ENCODE measurements at regions not wholly inside any gene's neighbourhood (a gene's known extent, or its start where the extent isn't known, plus 50 kb on each side); places are given as distances from the start of the nearest gene placed in this dataset.
"Not testable (repeated sequence)": the region's sequence is repeated elsewhere in the genome, so short reads cannot be mapped to it uniquely, and the experiment has no call there.

GRCh38 chr14:105856676-105857219 is 330.4 kb downstream of the TMEM121 start:
- ATAC-seq = no peak
- H3K27ac Mint-ChIP-seq = peak overlapping the region; percentile 92
- no peaks in the 10 kb centered on the region for H3K9me3 Mint-ChIP-seq (ENCODE audit: insufficient read depth)
- H3K4me1 Mint-ChIP-seq (ENCODE audit: low read depth) = peaks cover 65% of the 10 kb centered on the region
- ChIA-PET CTCF (interaction anchor here (1.0 to 1.5 kb wide), 3 partner anchors 75 to 145 kb away, joined by 3 to 4 read pairs (median 3); no protein-coding TSS in a partner anchor), POLR2A (no interaction called here)
- H3K36me3 Mint-ChIP-seq (ENCODE audit: low read depth) = peaks cover 10% of the 10 kb centered on the region
- peak overlapping the region; percentile 36 for H3K4me3 Mint-ChIP-seq
- H3K27me3 Mint-ChIP-seq (ENCODE audit: low read depth) = no peaks in the 10 kb centered on the region
- DNase-seq = peak; percentile 23

GRCh38 chr14:105857220-105857825 is 330.9 kb downstream of the TMEM121 start:
- Mint-ChIP-seq H3K9me3 (ENCODE audit: insufficient read depth) (no peaks in the 10 kb centered on the region), H3K36me3 (ENCODE audit: low read depth) (peaks cover 10% of the 10 kb centered on the region), H3K4me1 (ENCODE audit: low read depth) (peaks cover 71% of the 10 kb centered on the region), H3K4me3 (peak overlapping the region; percentile 69), H3K27ac (peak overlapping the region; percentile 92), H3K27me3 (ENCODE audit: low read depth) (no peaks in the 10 kb centered on the region)
- ATAC-seq (peak; percentile 26), DNase-seq (peak; percentile 71)
- CTCF ChIA-PET = interaction anchor here (0.7 to 1.5 kb wide), 4 partner anchors 74 to 144 kb away, joined by 3 to 4 read pairs (median 3); no protein-coding TSS in a partner anchor
- POLR2A ChIA-PET = no interaction called here

- ATAC-seq (peak; percentile 50), DNase-seq (peak; percentile 79)
- Mint-ChIP-seq H3K36me3 (ENCODE audit: low read depth) (peaks cover 10% of the 10 kb centered on the region), H3K27ac (peak overlapping the region; percentile 92), H3K27me3 (ENCODE audit: low read depth) (no peaks in the 10 kb centered on the region), H3K4me1 (ENCODE audit: low read depth) (peaks cover 77% of the 10 kb centered on the region), H3K9me3 (ENCODE audit: insufficient read depth) (no peaks in the 10 kb centered on the region), H3K4me3 (peak overlapping the region; percentile 69)
- ChIA-PET POLR2A (no interaction called here), CTCF (interaction anchor here (0.7 to 1.5 kb wide), 4 partner anchors 74 to 143 kb away, joined by 3 to 4 read pairs (median 3); no protein-coding TSS in a partner anchor)
These were observed 331.7 kb downstream of the TMEM121 start for GRCh38 chr14:105857826-105858675.

- ChIA-PET CTCF (interaction anchor here (1.6 kb wide), 2 partner anchors 85 to 147 kb away, joined by 3 to 5 read pairs; no protein-coding TSS in a partner anchor), POLR2A (no interaction called here)
- Mint-ChIP-seq H3K4me3 (peak overlapping the region; percentile 69), H3K9me3 (ENCODE audit: insufficient read depth) (no peaks in the 10 kb centered on the region), H3K27ac (peak overlapping the region; percentile 92), H3K36me3 (ENCODE audit: low read depth) (peaks cover 7% of the 10 kb centered on the region), H3K4me1 (ENCODE audit: low read depth) (peaks cover 80% of the 10 kb centered on the region), H3K27me3 (ENCODE audit: low read depth) (no peaks in the 10 kb centered on the region)
- peak; percentile 8 for ATAC-seq
- DNase-seq = peak; percentile 45
These were observed 332.3 kb downstream of the TMEM121 start for GRCh38 chr14:105858676-105859025.

- H3K36me3 Mint-ChIP-seq (ENCODE audit: low read depth); POLR2A ChIA-PET; ATAC-seq; H3K9me3 Mint-ChIP-seq (ENCODE audit: insufficient read depth); DNase-seq; H3K27me3 Mint-ChIP-seq (ENCODE audit: low read depth): not testable (repeated sequence)
- H3K4me3 Mint-ChIP-seq = peak overlapping the region; percentile 69
- peaks cover 83% of the 10 kb centered on the region for H3K4me1 Mint-ChIP-seq (ENCODE audit: low read depth)
- peak overlapping the region; percentile 92 for H3K27ac Mint-ChIP-seq
- CTCF ChIA-PET = interaction anchor here (1.6 kb wide), 2 partner anchors 84 to 147 kb away, joined by 3 to 5 read pairs; no protein-coding TSS in a partner anchor
These were observed 332.8 kb downstream of the TMEM121 start for GRCh38 chr14:105859073-105859716.

- DNase-seq (peak; percentile 80), ATAC-seq (peak; percentile 50)
- H3K27ac Mint-ChIP-seq = peak overlapping the region; percentile 92
- peaks cover 3% of the 10 kb centered on the region for H3K36me3 Mint-ChIP-seq (ENCODE audit: low read depth)
- CTCF ChIA-PET = interaction anchor here (1.2 to 1.6 kb wide), 3 partner anchors 83 to 146 kb away, joined by 3 to 5 read pairs (median 3); no protein-coding TSS in a partner anchor
- H3K4me1 Mint-ChIP-seq (ENCODE audit: low read depth) = peaks cover 83% of the 10 kb centered on the region
- peak overlapping the region; percentile 69 for H3K4me3 Mint-ChIP-seq
- no peaks in the 10 kb centered on the region for H3K27me3 Mint-ChIP-seq (ENCODE audit: low read depth)
- no peaks in the 10 kb centered on the region for H3K9me3 Mint-ChIP-seq (ENCODE audit: insufficient read depth)
- POLR2A ChIA-PET = interaction anchor here (1.0 kb wide), 1 partner anchor 21 kb away, joined by 3 read pairs; no protein-coding TSS in a partner anchor
These were observed 333.6 kb downstream of the TMEM121 start for GRCh38 chr14:105859717-105860614.

- H3K36me3 Mint-ChIP-seq (ENCODE audit: low read depth) = no peaks in the 10 kb centered on the region
- no peaks in the 10 kb centered on the region for H3K9me3 Mint-ChIP-seq (ENCODE audit: insufficient read depth)
- peaks cover 82% of the 10 kb centered on the region for H3K4me1 Mint-ChIP-seq (ENCODE audit: low read depth)
- ATAC-seq = no peak
- POLR2A ChIA-PET = interaction anchor here (1.0 kb wide), 1 partner anchor 20 kb away, joined by 3 read pairs; no protein-coding TSS in a partner anchor
- H3K27me3 Mint-ChIP-seq (ENCODE audit: low read depth) = no peaks in the 10 kb centered on the region
- peak overlapping the region; percentile 92 for H3K27ac Mint-ChIP-seq
- peak overlapping the region; percentile 69 for H3K4me3 Mint-ChIP-seq
- DNase-seq = no peak
- CTCF ChIA-PET = interaction anchor here (1.2 kb wide), 1 partner anchor 141 kb away, joined by 3 read pairs; no protein-coding TSS in a partner anchor
These were observed 334.5 kb downstream of the TMEM121 start for GRCh38 chr14:105860615-105861580.

- peak; percentile 73 for DNase-seq
- no peaks in the 10 kb centered on the region for H3K36me3 Mint-ChIP-seq (ENCODE audit: low read depth)
- CTCF ChIA-PET = interaction anchor here (1.2 to 1.3 kb wide), 3 partner anchors 9 to 555 kb away, joined by 3 to 5 read pairs (median 3); no protein-coding TSS in a partner anchor
- peak overlapping the region; percentile 92 for H3K27ac Mint-ChIP-seq
- peaks cover 71% of the 10 kb centered on the region for H3K4me1 Mint-ChIP-seq (ENCODE audit: low read depth)
- H3K27me3 Mint-ChIP-seq (ENCODE audit: low read depth) = no peaks in the 10 kb centered on the region
- peak overlapping the region; percentile 69 for H3K4me3 Mint-ChIP-seq
- POLR2A ChIA-PET = interaction anchor here (0.6 to 1.2 kb wide), 5 partner anchors 11 to 860 kb away, joined by 3 to 5 read pairs (median 4); no protein-coding TSS in a partner anchor
- ATAC-seq = no peak
- no peaks in the 10 kb centered on the region for H3K9me3 Mint-ChIP-seq (ENCODE audit: insufficient read depth)
These were observed 335.6 kb downstream of the TMEM121 start for GRCh38 chr14:105861985-105862465.

GRCh38 chr14:105862581-105863239 is 336.3 kb downstream of the TMEM121 start:
- POLR2A ChIA-PET = interaction anchor here (0.6 to 1.2 kb wide), 3 partner anchors 16 to 860 kb away, joined by 4 to 5 read pairs (median 4); no protein-coding TSS in a partner anchor
- no peak for DNase-seq
- Mint-ChIP-seq H3K36me3 (ENCODE audit: low read depth) (no peaks in the 10 kb centered on the region), H3K27ac (peak overlapping the region; percentile 92), H3K9me3 (ENCODE audit: insufficient read depth) (no peaks in the 10 kb centered on the region), H3K27me3 (ENCODE audit: low read depth) (no peaks in the 10 kb centered on the region), H3K4me3 (peak overlapping the region; percentile 69), H3K4me1 (ENCODE audit: low read depth) (peaks cover 64% of the 10 kb centered on the region)
- CTCF ChIA-PET = interaction anchor here (1.2 to 1.3 kb wide), 3 partner anchors 8 to 554 kb away, joined by 3 to 5 read pairs (median 3); no protein-coding TSS in a partner anchor
- ATAC-seq = no peak

Measured in activated CD8-positive, alpha-beta T cell treated with anti-CD3 and anti-CD28 coated beads, Interleukin-2, amount 10 ng/mL, durations not matched to agents 7 days and 5 days (primary cell).